ENCODE measurements at regions not wholly inside any gene's neighbourhood (a gene's known extent, or its start where the extent isn't known, plus 50 kb on each side); places are given as distances from the start of the nearest gene placed in this dataset.

- no peak for DNase-seq (ENCODE audit: low spot score in 2 of 2)
- intact Hi-C loops (cut with DNase I; ENCODE audit: low total_unique reads), result no loop called here
- H3K27ac ChIP-seq, result no peak overlapping the region
- TF ChIP-seq, protein P1, sequence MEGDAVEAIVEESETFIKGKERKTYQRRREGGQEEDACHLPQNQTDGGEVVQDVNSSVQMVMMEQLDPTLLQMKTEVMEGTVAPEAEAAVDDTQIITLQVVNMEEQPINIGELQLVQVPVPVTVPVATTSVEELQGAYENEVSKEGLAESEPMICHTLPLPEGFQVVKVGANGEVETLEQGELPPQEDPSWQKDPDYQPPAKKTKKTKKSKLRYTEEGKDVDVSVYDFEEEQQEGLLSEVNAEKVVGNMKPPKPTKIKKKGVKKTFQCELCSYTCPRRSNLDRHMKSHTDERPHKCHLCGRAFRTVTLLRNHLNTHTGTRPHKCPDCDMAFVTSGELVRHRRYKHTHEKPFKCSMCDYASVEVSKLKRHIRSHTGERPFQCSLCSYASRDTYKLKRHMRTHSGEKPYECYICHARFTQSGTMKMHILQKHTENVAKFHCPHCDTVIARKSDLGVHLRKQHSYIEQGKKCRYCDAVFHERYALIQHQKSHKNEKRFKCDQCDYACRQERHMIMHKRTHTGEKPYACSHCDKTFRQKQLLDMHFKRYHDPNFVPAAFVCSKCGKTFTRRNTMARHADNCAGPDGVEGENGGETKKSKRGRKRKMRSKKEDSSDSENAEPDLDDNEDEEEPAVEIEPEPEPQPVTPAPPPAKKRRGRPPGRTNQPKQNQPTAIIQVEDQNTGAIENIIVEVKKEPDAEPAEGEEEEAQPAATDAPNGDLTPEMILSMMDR (IDR thresholded peaks at IDR 0.05), result no peak
- TF ChIP-seq POLR2A (IDR thresholded peaks at IDR 0.05) (no peak), POLR2AphosphoS5 (IDR thresholded peaks at IDR 0.05) (no peak)
- H3K4me3 ChIP-seq, result no peak overlapping the region
- no peaks in the 10 kb centered on the region for H3K27me3 ChIP-seq
- H3K9me3 ChIP-seq, result no peaks in the 10 kb centered on the region
- no peaks in the 10 kb centered on the region for H3K4me1 ChIP-seq
- no peaks in the 10 kb centered on the region for H3K36me3 ChIP-seq
These were observed 359.4 kb downstream of the EPHA7 start for GRCh38 chr6:93059911-93060310.

DNA sequence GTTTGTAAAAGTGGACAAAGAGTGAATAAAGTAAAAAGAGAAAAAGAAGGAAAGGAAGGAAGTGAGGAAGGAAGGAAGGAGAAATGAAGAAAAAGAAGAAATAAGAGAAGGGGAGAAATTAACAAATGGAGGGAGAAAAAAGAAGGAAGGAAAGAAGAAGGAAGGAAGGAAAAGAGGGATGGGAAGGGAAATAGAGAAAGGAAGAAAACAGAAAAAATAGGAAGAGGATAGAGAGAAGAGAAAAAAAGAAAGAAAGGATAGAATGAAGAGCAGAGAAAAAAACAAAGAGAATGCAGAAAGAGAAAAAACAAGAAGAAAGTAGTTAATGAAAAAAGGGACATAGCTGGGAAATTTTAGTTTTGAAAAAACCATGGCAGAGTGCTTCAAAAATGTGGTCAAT lies 361.8 kb downstream of the EPHA7 start:
- Histone ChIP-seq H3K27ac (no peak overlapping the region), H3K9me3 (no peaks in the 10 kb centered on the region), H3K4me1 (no peaks in the 10 kb centered on the region), H3K4me3 (no peak overlapping the region), H3K27me3 (no peaks in the 10 kb centered on the region), H3K36me3 (no peaks in the 10 kb centered on the region)
- intact Hi-C loops (cut with DNase I; ENCODE audit: low total_unique reads), result no loop called here
- no peak for TF ChIP-seq POLR2AphosphoS5 (IDR thresholded peaks at IDR 0.05)
- TF ChIP-seq POLR2A (IDR thresholded peaks at IDR 0.05), result no peak
- TF ChIP-seq, protein P1 (IDR thresholded peaks at IDR 0.05), result no peak
- no peak for DNase-seq (ENCODE audit: low spot score in 2 of 2)

GRCh38 chr6:93048381-93048780 lies 371.0 kb downstream of the EPHA7 start:
- Histone ChIP-seq H3K9me3 (no peaks in the 10 kb centered on the region), H3K4me3 (no peak overlapping the region), H3K27me3 (no peaks in the 10 kb centered on the region), H3K36me3 (no peaks in the 10 kb centered on the region), H3K27ac (no peak overlapping the region), H3K4me1 (no peaks in the 10 kb centered on the region)
- DNase-seq (ENCODE audit: low spot score in 2 of 2), result no peak
- TF ChIP-seq POLR2A (IDR thresholded peaks at IDR 0.05) (no peak), POLR2AphosphoS5 (IDR thresholded peaks at IDR 0.05) (no peak)
- TF ChIP-seq, protein P1 (IDR thresholded peaks at IDR 0.05), result no peak
- intact Hi-C loops (cut with DNase I; ENCODE audit: low total_unique reads), result no loop called here

DNA sequence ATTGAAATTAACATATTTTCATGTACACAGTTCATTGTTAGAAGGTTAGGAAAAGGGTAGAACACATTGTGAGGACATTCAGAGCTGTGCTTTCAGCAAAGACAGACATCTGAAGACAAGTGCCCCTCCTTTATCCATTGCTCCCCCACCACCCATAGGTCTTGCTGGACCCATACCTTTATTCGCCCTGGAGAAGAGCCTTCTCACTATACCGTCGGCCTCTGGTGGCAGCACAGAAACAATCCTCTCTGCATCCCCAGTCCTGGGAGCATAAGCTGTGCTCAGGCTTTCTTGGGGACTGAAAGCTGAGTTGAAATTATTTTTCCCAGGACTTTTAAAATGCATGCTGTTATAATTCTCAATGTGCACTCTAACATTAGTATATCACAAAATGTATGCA lies 372.3 kb downstream of the EPHA7 start:
- TF ChIP-seq POLR2A (IDR thresholded peaks at IDR 0.05) (no peak), POLR2AphosphoS5 (IDR thresholded peaks at IDR 0.05) (no peak)
- TF ChIP-seq, protein P1 (IDR thresholded peaks at IDR 0.05), result no peak

DNA sequence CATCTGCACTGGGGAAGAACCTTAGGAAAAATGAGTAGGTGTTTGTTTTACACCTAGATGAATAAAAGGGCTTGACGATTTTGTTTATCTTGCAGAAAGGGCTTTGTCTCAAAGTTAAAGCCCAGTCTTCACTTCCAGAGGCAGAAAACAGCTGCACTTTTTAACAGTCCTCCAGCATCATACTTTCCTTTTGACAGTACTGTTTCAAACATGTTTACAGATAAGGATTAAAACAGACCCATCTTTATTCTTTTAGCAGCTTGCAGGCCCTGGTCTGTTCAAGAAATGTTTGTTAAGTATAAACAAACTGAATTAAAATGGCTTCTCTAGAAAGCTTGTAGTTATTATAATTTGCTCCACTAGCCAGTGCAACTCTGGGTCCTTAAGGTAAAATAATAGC lies 374.2 kb downstream of the EPHA7 start:
- no peaks in the 10 kb centered on the region for H3K9me3 ChIP-seq
- no peak overlapping the region for H3K27ac ChIP-seq
- TF ChIP-seq POLR2AphosphoS5 (IDR thresholded peaks at IDR 0.05) (no peak), POLR2A (IDR thresholded peaks at IDR 0.05) (no peak)
- TF ChIP-seq, protein P1 (IDR thresholded peaks at IDR 0.05), result no peak
- H3K4me1 ChIP-seq, result no peaks in the 10 kb centered on the region
- no peaks in the 10 kb centered on the region for H3K36me3 ChIP-seq
- no peak overlapping the region for H3K4me3 ChIP-seq
- no peaks in the 10 kb centered on the region for H3K27me3 ChIP-seq
- intact Hi-C loops (cut with DNase I; ENCODE audit: low total_unique reads), result no loop called here
- no peak for DNase-seq (ENCODE audit: low spot score in 2 of 2)

More for the DNA sequence above, 372.3 kb downstream of the EPHA7 start:
- DNase-seq (ENCODE audit: low spot score in 2 of 2), result no peak
- Histone ChIP-seq H3K4me1 (no peaks in the 10 kb centered on the region), H3K36me3 (no peaks in the 10 kb centered on the region), H3K9me3 (no peaks in the 10 kb centered on the region), H3K27me3 (no peaks in the 10 kb centered on the region), H3K27ac (no peak overlapping the region), H3K4me3 (no peak overlapping the region)
- intact Hi-C loops (cut with DNase I; ENCODE audit: low total_unique reads), result no loop called here

Measured in breast epithelium (tissue), 4 donors.